ENCODE measurements at regions not wholly inside any gene's neighbourhood (a gene's known extent, or its start where the extent isn't known, plus 50 kb on each side); places are given as distances from the start of the nearest gene placed in this dataset.
"Not testable (repeated sequence)": the region's sequence is repeated elsewhere in the genome, so short reads cannot be mapped to it uniquely, and the experiment has no call there.

- Mint-ChIP-seq H3K9me3 (no peaks in the 10 kb centered on the region), H3K27ac (ENCODE audit: unreplicated experiment) (no peak overlapping the region), H3K27me3 (ENCODE audit: low read depth) (peaks cover 16% of the 10 kb centered on the region), H3K36me3 (ENCODE audit: low read depth) (no peaks in the 10 kb centered on the region), H3K4me1 (no peaks in the 10 kb centered on the region), H3K4me3 (no peak overlapping the region)
- no peak for TF ChIP-seq CTCF (conservative IDR thresholded peaks at IDR 0.05)
- no peak for DNase-seq (ENCODE audit: low read depth, low spot score)
Observed at GRCh38 chr6:167705211-167705750, 121.4 kb upstream of the AFDN start.

GRCh38 chr6:167706313-167707109, 120.2 kb upstream of the AFDN start:
- Mint-ChIP-seq H3K27ac (ENCODE audit: unreplicated experiment) (no peak overlapping the region), H3K27me3 (ENCODE audit: low read depth) (peaks cover 23% of the 10 kb centered on the region), H3K9me3 (no peaks in the 10 kb centered on the region), H3K36me3 (ENCODE audit: low read depth) (no peaks in the 10 kb centered on the region), H3K4me1 (peaks cover 4% of the 10 kb centered on the region), H3K4me3 (no peak overlapping the region)
- no peak for TF ChIP-seq CTCF (conservative IDR thresholded peaks at IDR 0.05)
- no peak for DNase-seq (ENCODE audit: low read depth, low spot score)

DNA sequence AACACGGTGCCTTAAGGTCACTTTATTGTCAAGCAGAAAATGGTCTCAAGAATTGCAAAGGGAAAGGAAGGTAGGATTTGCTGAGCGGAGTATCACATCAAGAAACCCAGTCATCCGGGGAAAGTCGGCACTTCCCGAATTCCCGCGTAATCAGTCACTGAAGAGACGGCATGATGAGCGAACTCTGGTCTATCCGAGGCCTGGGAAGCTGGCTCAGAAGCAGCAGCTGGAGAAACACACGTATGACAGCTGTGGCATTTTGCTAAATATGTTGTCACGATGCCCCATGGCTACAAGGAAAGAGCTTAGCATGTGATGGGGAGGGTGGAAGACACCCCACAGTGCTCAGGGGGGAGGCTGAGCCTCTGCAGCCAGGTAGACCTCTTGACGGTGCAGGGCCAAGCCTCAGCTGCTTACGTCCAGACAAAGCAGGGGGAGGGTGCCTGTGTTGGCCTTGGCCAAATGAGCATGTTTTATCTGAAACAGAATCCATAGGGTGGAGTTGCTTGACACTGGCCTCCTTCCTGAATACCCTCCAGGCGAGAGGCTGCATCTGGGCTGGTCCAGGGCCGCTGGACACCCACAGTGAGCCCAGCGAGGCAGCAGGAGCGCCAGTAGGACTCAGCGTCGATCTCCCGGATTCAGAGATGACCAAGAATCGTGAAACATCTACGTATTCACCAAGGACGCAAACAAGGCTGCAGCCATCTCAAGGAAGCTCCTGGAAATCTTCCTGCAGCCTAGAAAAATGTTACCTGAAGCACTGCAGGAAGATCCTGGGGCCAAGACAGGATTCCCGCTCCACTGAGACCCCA, 118.8 kb upstream of the AFDN start:
- TF ChIP-seq CTCF (conservative IDR thresholded peaks at IDR 0.05): no peak
- peaks cover 4% of the 10 kb centered on the region for H3K4me1 Mint-ChIP-seq
- no peak for DNase-seq (ENCODE audit: low read depth, low spot score)
- H3K4me3 Mint-ChIP-seq: no peak overlapping the region
- peaks cover 29% of the 10 kb centered on the region for H3K27me3 Mint-ChIP-seq (ENCODE audit: low read depth)
- no peaks in the 10 kb centered on the region for H3K9me3 Mint-ChIP-seq
- H3K27ac Mint-ChIP-seq (ENCODE audit: unreplicated experiment): peak overlapping the region; percentile 76
- H3K36me3 Mint-ChIP-seq (ENCODE audit: low read depth): no peaks in the 10 kb centered on the region

DNA sequence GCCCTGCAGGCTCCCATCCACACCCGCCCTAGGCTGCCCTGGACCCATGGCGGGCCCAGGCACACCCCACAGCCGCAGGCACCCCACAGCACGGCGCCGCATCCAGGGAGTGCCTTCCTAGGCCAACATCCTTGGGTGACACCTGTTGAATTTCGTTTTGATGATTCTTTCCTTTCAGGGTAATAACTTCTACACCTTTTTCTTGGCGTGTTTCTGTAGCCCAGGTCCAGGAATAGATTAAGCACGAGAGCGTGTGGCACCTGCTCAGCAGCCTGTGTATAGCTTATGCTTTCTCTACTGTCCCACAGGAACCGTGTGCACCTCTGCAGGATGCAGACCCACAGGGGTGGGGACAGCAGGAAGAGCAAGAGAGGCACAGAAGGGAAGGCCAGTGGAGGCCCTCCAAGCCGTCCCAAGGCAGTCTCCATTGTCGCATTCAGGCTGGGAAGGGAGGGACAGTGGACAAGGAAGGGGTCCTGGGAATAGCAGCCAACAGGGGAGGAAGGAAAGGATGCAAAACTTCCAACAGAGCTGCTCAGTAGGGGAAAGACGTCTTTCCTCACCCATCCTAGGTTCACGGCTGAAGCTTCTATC, 118.1 kb upstream of the AFDN start:
- no peak overlapping the region for H3K4me3 Mint-ChIP-seq
- peak overlapping the region; percentile 64 for H3K27ac Mint-ChIP-seq (ENCODE audit: unreplicated experiment)
- DNase-seq (ENCODE audit: low read depth, low spot score): no peak
- no peak for TF ChIP-seq CTCF (conservative IDR thresholded peaks at IDR 0.05)
- peaks cover 4% of the 10 kb centered on the region for H3K4me1 Mint-ChIP-seq
- no peaks in the 10 kb centered on the region for H3K9me3 Mint-ChIP-seq
- no peaks in the 10 kb centered on the region for H3K36me3 Mint-ChIP-seq (ENCODE audit: low read depth)
- peaks cover 36% of the 10 kb centered on the region for H3K27me3 Mint-ChIP-seq (ENCODE audit: low read depth)

GRCh38 chr6:167709196-167709595, 117.5 kb upstream of the AFDN start:
- peaks cover 4% of the 10 kb centered on the region for H3K4me1 Mint-ChIP-seq
- no peaks in the 10 kb centered on the region for H3K36me3 Mint-ChIP-seq (ENCODE audit: low read depth)
- no peak overlapping the region for H3K4me3 Mint-ChIP-seq
- no peaks in the 10 kb centered on the region for H3K9me3 Mint-ChIP-seq
- no peak for DNase-seq (ENCODE audit: low read depth, low spot score)
- H3K27ac Mint-ChIP-seq (ENCODE audit: unreplicated experiment): peak overlapping the region; percentile 64
- TF ChIP-seq CTCF (conservative IDR thresholded peaks at IDR 0.05): no peak
- H3K27me3 Mint-ChIP-seq (ENCODE audit: low read depth): peaks cover 42% of the 10 kb centered on the region

- not testable (repeated sequence) for H3K4me1 Mint-ChIP-seq; H3K4me3 Mint-ChIP-seq; DNase-seq (ENCODE audit: low read depth, low spot score); H3K27ac Mint-ChIP-seq (ENCODE audit: unreplicated experiment); H3K9me3 Mint-ChIP-seq; H3K36me3 Mint-ChIP-seq (ENCODE audit: low read depth)
- peaks cover 47% of the 10 kb centered on the region for H3K27me3 Mint-ChIP-seq (ENCODE audit: low read depth)
Observed at GRCh38 chr6:167709776-167710336, 116.9 kb upstream of the AFDN start.
